ENCODE measurements at regions not wholly inside any gene's neighbourhood (a gene's known extent, or its start where the extent isn't known, plus 50 kb on each side); places are given as distances from the start of the nearest gene placed in this dataset.
"Not testable (repeated sequence)": the region's sequence is repeated elsewhere in the genome, so short reads cannot be mapped to it uniquely, and the experiment has no call there.

- no peak for TF ChIP-seq CTCF (IDR thresholded peaks at IDR 0.05; ENCODE audit: low read depth, low read length)
- no peak for DNase-seq (ENCODE audit: extremely low read depth, low read depth)
Observed at GRCh38 chr10:21369697-21370096, 155.8 kb downstream of the SKIDA1 start.

GRCh38 chr10:21368728-21369425, 156.6 kb downstream of the SKIDA1 start:
- no peak for TF ChIP-seq CTCF (IDR thresholded peaks at IDR 0.05; ENCODE audit: low read depth, low read length)
- no peak for DNase-seq (ENCODE audit: extremely low read depth, low read depth)

- no peak for TF ChIP-seq CTCF (IDR thresholded peaks at IDR 0.05; ENCODE audit: low read depth, low read length)
- no peak for DNase-seq (ENCODE audit: extremely low read depth, low read depth)
Observed at GRCh38 chr10:21368022-21368582, 157.4 kb downstream of the SKIDA1 start.

GRCh38 chr10:21366108-21366507, 159.4 kb downstream of the SKIDA1 start:
- DNase-seq (ENCODE audit: extremely low read depth, low read depth): not testable (repeated sequence)

- no peak for TF ChIP-seq CTCF (IDR thresholded peaks at IDR 0.05; ENCODE audit: low read depth, low read length)
- peak; percentile 39 for DNase-seq (ENCODE audit: extremely low read depth, low read depth)
Observed at GRCh38 chr10:21364196-21365114, 161.0 kb downstream of the SKIDA1 start.

GRCh38 chr10:21363731-21364104, 161.8 kb downstream of the SKIDA1 start:
- DNase-seq (ENCODE audit: extremely low read depth, low read depth): no peak
- TF ChIP-seq CTCF (IDR thresholded peaks at IDR 0.05; ENCODE audit: low read depth, low read length): no peak

GRCh38 chr10:21363092-21363730, 162.3 kb downstream of the SKIDA1 start:
- DNase-seq (ENCODE audit: extremely low read depth, low read depth): no peak
- TF ChIP-seq CTCF (IDR thresholded peaks at IDR 0.05; ENCODE audit: low read depth, low read length): no peak
